Stimulated activated naive CD4-positive, alpha-beta T cell (primary cell): ENCODE measurements at regions not wholly inside any gene's neighbourhood (a gene's known extent, or its start where the extent isn't known, plus 50 kb on each side); places are given as distances from the start of the nearest gene placed in this dataset.

ENCODE experiments used
- DNase-seq, 6 experiments: peaks; one replicate each; lab custom pipeline; 2025; lab: John Stamatoyannopoulos, UW

- no peak for DNase-seq
These were observed 609.5 kb upstream of the UBE2E2 start for GRCh38 chr3:22593638-22594037.

DNA sequence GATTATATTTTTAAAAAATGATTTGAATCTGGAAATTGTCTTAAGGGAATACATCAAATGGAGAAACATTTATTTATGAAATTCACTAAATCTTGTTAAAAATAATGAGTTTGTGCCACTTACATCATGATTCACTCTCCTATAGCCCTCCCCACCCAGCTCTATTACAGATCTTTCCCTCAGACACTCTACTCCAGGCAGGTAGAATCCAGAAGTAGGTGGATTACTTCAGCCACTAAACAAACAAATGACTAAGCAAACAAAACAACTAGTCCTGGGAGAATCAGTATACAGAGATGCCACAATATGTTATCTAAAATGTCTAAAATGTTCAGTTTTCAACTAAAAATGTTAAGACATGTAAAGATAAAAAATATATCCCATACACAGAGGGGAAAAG lies 608.1 kb upstream of the UBE2E2 start:
- no peak for DNase-seq

DNA sequence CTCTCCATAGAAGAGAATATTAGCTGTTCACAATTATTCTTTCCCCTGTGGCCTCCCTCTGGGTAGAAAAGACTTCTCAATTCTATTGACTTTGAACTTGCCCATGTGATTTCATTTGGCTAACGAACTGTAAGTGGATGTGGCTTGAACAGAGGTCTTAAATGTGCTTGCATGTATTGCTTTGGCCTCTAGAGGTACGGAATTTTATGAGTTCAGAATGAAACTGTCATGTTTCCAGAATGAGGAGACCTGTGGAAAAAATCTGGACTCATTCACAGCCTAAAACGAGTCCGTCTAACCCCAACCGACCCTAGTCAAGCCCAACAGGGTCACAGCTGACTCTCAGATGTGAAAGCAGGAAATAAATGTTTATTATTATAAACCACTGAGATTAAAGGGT lies 596.7 kb upstream of the UBE2E2 start:
- DNase-seq = no peak

- DNase-seq = no peak
These were observed 596.2 kb upstream of the UBE2E2 start for GRCh38 chr3:22606938-22607337.

GRCh38 chr3:22608093-22608492 lies 595.0 kb upstream of the UBE2E2 start:
- DNase-seq = no peak

GRCh38 chr3:22608721-22609120 lies 594.4 kb upstream of the UBE2E2 start:
- DNase-seq = no peak

DNA sequence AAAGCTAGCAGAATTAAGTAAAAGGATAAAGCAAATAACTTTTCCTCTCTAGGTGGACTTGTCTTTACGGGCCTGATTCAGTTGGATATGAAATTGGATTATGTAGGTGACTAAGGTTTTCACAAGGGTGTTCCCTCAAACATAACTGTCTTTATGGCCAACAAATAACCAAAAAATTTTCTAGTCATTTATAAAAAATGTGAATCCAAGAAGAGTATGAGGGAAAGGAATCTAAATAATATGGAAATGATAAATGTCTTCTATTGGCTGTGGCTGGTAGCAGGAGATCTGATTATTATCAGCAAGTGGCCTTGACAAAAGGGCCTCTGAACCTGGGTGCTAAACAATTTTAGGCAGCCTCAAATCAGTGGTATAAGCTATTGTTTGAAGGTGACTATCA lies 594.0 kb upstream of the UBE2E2 start:
- no peak for DNase-seq

- no peak for DNase-seq
These were observed 590.2 kb upstream of the UBE2E2 start for GRCh38 chr3:22612927-22613326.

DNA sequence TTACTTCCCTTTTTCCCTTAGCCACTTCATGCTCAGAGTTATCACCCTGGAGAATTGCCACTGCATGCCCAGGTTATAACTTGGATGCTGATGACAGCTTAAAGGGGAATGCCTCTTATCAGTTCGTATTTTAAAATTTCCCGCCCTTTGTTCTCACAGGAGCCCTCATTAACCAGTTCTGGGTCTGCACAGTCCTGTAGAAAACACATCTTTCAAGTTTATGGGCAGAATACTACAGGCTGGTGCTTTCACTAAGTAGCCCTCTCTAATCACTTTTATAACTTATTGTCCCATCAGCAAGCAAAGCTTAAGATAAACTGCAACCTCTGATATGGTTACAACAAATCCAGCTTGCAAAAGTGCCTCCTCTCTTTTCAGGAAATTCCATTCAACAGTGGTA lies 587.3 kb upstream of the UBE2E2 start:
- DNase-seq = no peak

DNA sequence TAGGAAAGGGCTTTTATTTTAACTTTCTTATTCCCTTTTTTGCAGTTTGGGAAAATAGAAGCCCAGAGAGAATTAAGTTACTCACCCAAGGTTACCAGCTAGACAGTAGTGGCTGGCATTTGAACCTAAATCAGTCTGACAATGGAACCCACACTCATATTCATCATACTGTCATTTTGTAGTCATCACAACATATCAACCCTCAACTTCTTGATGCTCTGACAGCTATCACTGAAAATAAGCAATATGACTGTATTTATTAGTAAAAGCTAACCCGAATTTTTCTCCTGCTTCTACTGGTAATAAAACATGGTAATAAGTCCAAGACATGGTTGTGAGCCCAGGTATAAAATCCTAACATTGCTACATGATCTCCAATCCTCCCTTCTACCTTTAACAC lies 585.8 kb upstream of the UBE2E2 start:
- no peak for DNase-seq

GRCh38 chr3:22620498-22620897 lies 582.6 kb upstream of the UBE2E2 start:
- no peak for DNase-seq

DNA sequence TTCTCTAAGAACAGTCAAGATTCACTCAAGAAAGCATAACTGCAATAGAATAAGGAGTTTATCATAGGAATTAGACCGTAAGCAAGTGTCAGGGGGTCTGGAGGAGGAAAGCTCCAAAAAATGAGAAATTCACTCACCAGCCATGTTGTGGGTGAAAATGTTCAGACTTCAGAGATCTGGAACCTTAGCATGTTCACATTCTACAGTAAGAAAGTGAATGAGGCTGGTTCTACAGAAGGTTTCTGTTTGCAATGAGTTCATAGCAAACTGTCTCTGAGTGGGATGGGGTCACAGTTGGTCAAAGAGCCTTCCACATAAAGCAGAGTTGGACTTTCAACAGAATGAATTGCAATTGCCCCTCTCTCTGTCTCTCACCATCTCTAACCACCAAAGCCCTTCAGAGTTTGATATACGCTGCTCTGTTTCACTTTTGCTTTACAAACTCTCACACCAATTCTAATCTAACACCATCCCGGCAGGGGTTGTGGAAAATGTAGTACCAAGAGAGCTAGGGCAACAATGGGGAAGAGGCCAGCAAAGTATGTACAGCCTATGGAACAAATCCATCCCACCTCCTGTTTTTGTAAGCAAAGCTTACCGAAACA lies 581.8 kb upstream of the UBE2E2 start:
- DNase-seq = no peak

- no peak for DNase-seq
These were observed 575.1 kb upstream of the UBE2E2 start for GRCh38 chr3:22627993-22628499.

GRCh38 chr3:22632536-22632935 lies 570.6 kb upstream of the UBE2E2 start:
- no peak for DNase-seq

- DNase-seq = no peak
These were observed 568.7 kb upstream of the UBE2E2 start for GRCh38 chr3:22634433-22634832.

- no peak for DNase-seq
These were observed 543.3 kb upstream of the UBE2E2 start for GRCh38 chr3:22659651-22660475.

DNA sequence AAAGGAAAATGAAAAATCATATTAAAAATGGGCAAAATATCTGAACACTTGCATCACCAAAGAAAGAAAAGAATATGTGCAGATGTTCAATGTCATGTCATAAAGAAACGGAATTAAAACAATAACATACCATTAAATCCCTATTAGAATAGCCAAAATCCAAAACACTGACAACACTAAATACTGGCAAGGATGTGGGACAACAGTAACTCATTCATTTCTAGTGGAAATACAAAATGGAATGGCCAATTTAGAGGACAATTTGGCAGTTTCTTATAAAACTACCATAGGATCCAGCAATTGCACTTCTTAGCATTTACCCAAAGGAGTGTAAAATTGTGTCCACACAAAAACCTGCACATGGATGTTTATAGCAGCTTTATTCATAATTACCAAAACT lies 542.5 kb upstream of the UBE2E2 start:
- DNase-seq = no peak

GRCh38 chr3:22661121-22661700 lies 541.9 kb upstream of the UBE2E2 start:
- DNase-seq = no peak

DNA sequence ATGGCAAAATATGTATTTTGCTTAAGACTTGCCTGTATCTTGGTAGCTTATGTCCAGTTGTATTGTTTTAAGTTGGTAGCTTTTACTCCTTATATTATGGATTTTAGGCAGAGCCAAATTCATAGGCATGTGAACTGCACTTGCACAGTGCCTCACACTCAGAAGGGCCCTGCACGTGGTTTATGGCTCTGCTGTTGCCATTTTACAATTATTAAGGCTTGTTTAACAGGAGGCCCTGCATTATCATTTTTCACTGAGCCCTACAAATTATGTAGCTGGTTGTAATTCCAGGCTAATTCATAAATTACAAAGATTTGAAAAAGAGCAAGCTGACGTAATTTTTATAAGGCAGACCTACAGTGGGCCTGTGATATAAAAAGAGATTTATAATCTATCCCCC lies 537.6 kb upstream of the UBE2E2 start:
- DNase-seq = no peak

DNA sequence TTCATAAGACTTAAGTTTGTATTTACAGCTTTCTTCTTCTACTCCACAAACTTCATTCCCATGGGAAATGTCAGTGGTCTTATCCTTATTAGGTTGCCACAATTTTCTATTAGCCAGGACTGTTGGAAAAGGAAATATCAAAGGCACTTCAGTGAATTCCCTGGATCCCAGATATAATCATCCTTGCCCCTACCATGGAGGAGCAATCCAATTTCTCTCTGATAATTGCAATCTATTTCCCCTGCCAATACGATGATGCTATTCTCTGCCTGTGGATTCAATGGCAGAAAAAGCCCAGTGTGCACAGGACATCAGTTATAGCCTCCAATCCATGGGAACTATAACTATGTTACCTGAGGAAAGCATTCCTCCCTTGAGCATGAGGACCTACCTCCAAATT lies 536.4 kb upstream of the UBE2E2 start:
- DNase-seq = no peak

DNA sequence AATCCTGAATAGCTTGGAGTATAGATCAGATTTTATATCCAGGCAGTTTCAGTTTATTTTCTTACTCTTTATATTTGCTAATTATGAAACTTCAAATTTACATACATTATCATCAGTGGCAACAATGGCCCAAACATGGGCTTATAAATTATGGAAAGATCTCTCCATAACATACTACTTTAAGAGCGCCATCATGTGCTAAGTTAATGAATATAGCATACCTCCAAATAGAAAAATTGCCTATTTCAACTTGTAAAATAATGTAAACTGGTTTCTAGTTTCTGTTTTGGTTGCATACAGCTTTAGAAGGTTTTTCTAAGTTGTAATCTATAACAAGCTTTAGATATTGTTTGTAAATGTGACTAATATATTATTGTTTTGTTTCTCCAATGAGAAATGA lies 531.3 kb upstream of the UBE2E2 start:
- no peak for DNase-seq

GRCh38 chr3:22684739-22685138 lies 518.4 kb upstream of the UBE2E2 start:
- no peak for DNase-seq

- DNase-seq = no peak
These were observed 517.5 kb upstream of the UBE2E2 start for GRCh38 chr3:22685597-22685996.
